ENCODE measurements at regions not wholly inside any gene's neighbourhood (a gene's known extent, or its start where the extent isn't known, plus 50 kb on each side); places are given as distances from the start of the nearest gene placed in this dataset.

- ChIA-PET CTCF (interaction anchor here (1.4 kb wide), 1 partner anchor 38 kb away, joined by 3 read pairs; no protein-coding TSS in a partner anchor), RAD21 (ENCODE audit: unreplicated experiment) (no interaction called here), SMC1A (ENCODE audit: uncharacterized antibody, unreplicated experiment) (interaction anchor here (1.0 kb wide), 1 partner anchor 146 kb away, joined by 3 read pairs; no protein-coding TSS in a partner anchor), POLR2A (no interaction called here)
- intact Hi-C loops (cut with micrococcal nuclease; ENCODE audit: unreplicated experiment): loop anchor here (10.0 kb wide), 1 partner anchor 1280 kb away; no protein-coding TSS in a partner anchor
- Histone ChIP-seq H3K79me2 (ENCODE audit: control insufficient read depth, insufficient read depth, low read length) (no peaks in the 10 kb centered on the region), H3K9me3 (replicated peaks; ENCODE audit: control insufficient read depth, insufficient read depth, low read length) (no peaks in the 10 kb centered on the region), H3K27ac (ENCODE audit: control insufficient read depth, insufficient read depth) (no peak overlapping the region), H3K4me3 (no peak overlapping the region), H3K4me1 (ENCODE audit: control insufficient read depth, insufficient read depth, low read length) (no peaks in the 10 kb centered on the region), H3K36me3 (ENCODE audit: control insufficient read depth in 2 of 2, insufficient read depth in 2 of 2, low read length in 1 of 2) (no peaks in the 10 kb centered on the region), H3K4me2 (ENCODE audit: control insufficient read depth, insufficient read depth) (no peak overlapping the region), H2AFZ (ENCODE audit: control insufficient read depth, low read depth, low read length) (no peak overlapping the region), H3K27me3 (replicated peaks in 1 of 2; ENCODE audit: control insufficient read depth in 2 of 2, insufficient read depth in 2 of 2, low read length in 1 of 2) (no peaks in the 10 kb centered on the region), H3K9ac (ENCODE audit: control insufficient read depth, insufficient read depth, low read length) (no peak overlapping the region), H4K20me1 (ENCODE audit: control insufficient read depth, insufficient read depth) (no peaks in the 10 kb centered on the region)
- ATAC-seq (no peak), FAIRE-seq (no peak), DNase-seq (ENCODE audit: low read depth, low spot score) (no peak)
- BruUV-seq (replicated peaks): no TSS peak
- 23% methylated on average over 5 of the region's 5 CpGs for WGBS (ENCODE audit: insufficient coverage, insufficient replicate concordance, low lambda C conversion rate, missing lambda C conversion rate)
- in situ Hi-C loops (cut with MboI): no loop called here
- TF ChIP-seq MTA3 (IDR thresholded peaks at IDR 0.05; ENCODE audit: borderline replicate concordance, low read length) (no peak), NBN (IDR thresholded peaks at IDR 0.05) (no peak), HDAC6 (IDR thresholded peaks at IDR 0.05; ENCODE audit: unreplicated experiment) (no peak), BMI1 (IDR thresholded peaks at IDR 0.05; ENCODE audit: borderline replicate concordance) (no peak), STAT1 (conservative IDR thresholded peaks at IDR 0.05) (no peak), SREBF1 (IDR thresholded peaks at IDR 0.05; ENCODE audit: low read length) (no peak), RFX5 (IDR thresholded peaks at IDR 0.05; ENCODE audit: low read depth, low read length) (no peak), EED (IDR thresholded peaks at IDR 0.05; ENCODE audit: low read depth) (no peak), SUZ12 (IDR thresholded peaks at IDR 0.05; ENCODE audit: unreplicated experiment) (no peak), ESRRA (IDR thresholded peaks at IDR 0.05; ENCODE audit: low read length) (no peak), PBX3 (IDR thresholded peaks at IDR 0.05; ENCODE audit: insufficient replicate concordance, low read depth, low read length) (no peak), TCF7 (IDR thresholded peaks at IDR 0.05; ENCODE audit: borderline replicate concordance) (no peak), LARP7 (IDR thresholded peaks at IDR 0.05) (no peak), SMAD5 (IDR thresholded peaks at IDR 0.05; ENCODE audit: low read depth) (no peak), CHD4 (IDR thresholded peaks at IDR 0.05) (no peak), RAD51 (IDR thresholded peaks at IDR 0.05) (no peak), PKNOX1 (IDR thresholded peaks at IDR 0.05) (no peak), CHD2 (IDR thresholded peaks at IDR 0.05; ENCODE audit: borderline replicate concordance, low read depth, low read length) (no peak), FOXM1 (IDR thresholded peaks at IDR 0.05; ENCODE audit: low read depth, low read length) (no peak), ELK1 (IDR thresholded peaks at IDR 0.05; ENCODE audit: low read depth, low read length) (no peak)
These were observed 136.7 kb upstream of the SATB2 start for GRCh38 chr2:199594443-199594842.
